Astrocyte (in vitro differentiated cells and primary cell): ENCODE measurements at regions not wholly inside any gene's neighbourhood (a gene's known extent, or its start where the extent isn't known, plus 50 kb on each side); places are given as distances from the start of the nearest gene placed in this dataset.

ENCODE experiments used
- CTCF ChIP-seq: IDR thresholded peaks from 2 replicates; pipeline ENCODE4 v1.5.1; 2011; ENCODE audit warnings: low read depth, mild to moderate bottlenecking, inconsistent platforms, low read length, moderate library complexity; ENCODE audit not compliant: insufficient read depth
- EZH2 ChIP-seq: IDR thresholded peaks from 2 replicates; pipeline ENCODE4 v1.6.1; 2012; ENCODE audit warnings: mild to moderate bottlenecking, low read length, inconsistent platforms; ENCODE audit not compliant: insufficient read depth

- no peak for TF ChIP-seq CTCF
- TF ChIP-seq EZH2: no peak
These were observed 197.8 kb downstream of the LYPLAL1 start for GRCh38 chr1:219371471-219371870.
